Kidney epithelial cell (primary cell): ENCODE measurements at regions not wholly inside any gene's neighbourhood (a gene's known extent, or its start where the extent isn't known, plus 50 kb on each side); places are given as distances from the start of the nearest gene placed in this dataset.

Source experiments
- DNase-seq: peaks from one replicate; pipeline ENCODE4 v3.0.0-alpha.2; 2010; ENCODE audit warnings: low read depth
- H3K27me3 ChIP-seq: 2 replicates; pipeline ENCODE4 v1.6.0; 2011; ENCODE audit warnings: low read length; ENCODE audit not compliant: control insufficient read depth, insufficient read depth
- H3K36me3 ChIP-seq: 2 replicates; pipeline ENCODE4 v1.5.1; 2011; ENCODE audit warnings: low read length; ENCODE audit not compliant: control insufficient read depth, insufficient read depth
- H3K4me3 ChIP-seq: 2 replicates; pipeline ENCODE4 v1.5.1; 2011; ENCODE audit warnings: low read depth, mild to moderate bottlenecking, control low read depth, low read length
- CTCF ChIP-seq: IDR thresholded peaks from 2 replicates; pipeline ENCODE4 v1.5.1; 2011; ENCODE audit warnings: mild to moderate bottlenecking, moderate library complexity, low read length, control low read depth, inconsistent platforms; ENCODE audit not compliant: insufficient read depth, poor library complexity, severe bottlenecking

GRCh38 chr1:164054331-164054730 is 504.7 kb upstream of the PBX1 start:
- TF ChIP-seq CTCF = no peak
- no peak for DNase-seq
- H3K36me3 ChIP-seq = no peaks in the 10 kb centered on the region
- H3K4me3 ChIP-seq = no peak overlapping the region
- H3K27me3 ChIP-seq = no peaks in the 10 kb centered on the region

DNA sequence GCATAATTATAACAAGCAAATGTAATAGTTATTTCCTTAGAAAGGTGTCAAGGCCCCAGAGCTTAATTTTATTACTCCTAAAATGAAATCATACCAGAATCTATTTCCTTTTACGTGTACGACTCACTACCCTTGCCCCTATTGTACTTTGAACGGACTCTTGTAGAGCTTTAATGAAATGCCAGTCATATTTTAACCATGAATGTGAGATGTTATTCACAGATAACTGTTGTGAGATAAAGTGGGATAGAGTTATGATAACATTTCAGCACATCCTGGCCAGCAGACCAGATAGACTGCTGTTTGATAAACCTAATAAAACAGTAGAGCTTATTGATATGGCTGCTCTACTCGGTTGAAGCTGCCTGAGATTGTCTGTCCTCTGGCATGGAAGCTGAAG is 500.8 kb upstream of the PBX1 start:
- TF ChIP-seq CTCF = no peak
- Histone ChIP-seq H3K36me3 (no peaks in the 10 kb centered on the region), H3K27me3 (no peaks in the 10 kb centered on the region), H3K4me3 (no peak overlapping the region)
- no peak for DNase-seq

- Histone ChIP-seq H3K36me3 (no peaks in the 10 kb centered on the region), H3K27me3 (no peaks in the 10 kb centered on the region), H3K4me3 (no peak overlapping the region)
- no peak for DNase-seq
- TF ChIP-seq CTCF = no peak
Measured at GRCh38 chr1:164061528-164061927, 497.5 kb upstream of the PBX1 start.

DNA sequence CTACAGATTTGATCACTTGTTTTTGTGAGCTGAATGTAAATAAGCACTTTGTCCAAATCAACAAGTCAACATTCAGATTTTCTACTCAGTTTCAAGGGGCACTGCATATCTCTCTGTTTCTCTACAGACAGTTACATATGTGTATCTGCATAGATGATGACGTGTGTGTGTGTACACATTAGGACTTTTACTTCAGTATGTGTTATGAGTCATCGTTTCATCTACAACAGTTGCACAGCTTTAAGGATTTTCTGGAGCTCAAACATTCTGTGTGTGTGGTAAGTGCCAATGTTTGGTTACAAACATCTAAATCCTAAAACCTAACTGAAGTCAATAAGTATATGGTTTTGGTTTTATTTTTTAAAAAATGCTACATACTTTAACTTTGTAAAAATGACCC is 494.5 kb upstream of the PBX1 start:
- Histone ChIP-seq H3K4me3 (no peak overlapping the region), H3K36me3 (no peaks in the 10 kb centered on the region), H3K27me3 (no peaks in the 10 kb centered on the region)
- DNase-seq = no peak
- TF ChIP-seq CTCF = no peak

DNA sequence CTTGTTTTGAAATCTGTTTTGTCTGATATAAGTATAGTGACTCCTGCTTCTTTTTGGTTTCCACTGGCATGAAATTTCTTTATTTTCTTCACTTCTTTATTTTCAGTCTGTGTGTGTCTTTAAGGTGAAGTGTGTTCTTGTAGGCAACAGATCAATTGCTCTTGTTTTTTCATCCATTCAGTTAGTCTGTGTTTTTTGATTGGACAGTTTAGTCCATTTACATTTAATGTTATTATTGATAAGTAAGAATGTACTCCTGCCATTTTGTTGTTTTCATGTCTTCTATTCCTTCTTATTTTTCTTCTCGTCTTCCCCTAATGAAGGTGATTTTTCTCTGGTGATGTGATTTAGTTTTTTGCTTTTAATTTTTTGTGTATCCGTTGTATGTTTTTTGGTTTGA is 487.7 kb upstream of the PBX1 start:
- no peak for DNase-seq
- Histone ChIP-seq H3K27me3 (no peaks in the 10 kb centered on the region), H3K36me3 (no peaks in the 10 kb centered on the region), H3K4me3 (no peak overlapping the region)
- no peak for TF ChIP-seq CTCF

DNA sequence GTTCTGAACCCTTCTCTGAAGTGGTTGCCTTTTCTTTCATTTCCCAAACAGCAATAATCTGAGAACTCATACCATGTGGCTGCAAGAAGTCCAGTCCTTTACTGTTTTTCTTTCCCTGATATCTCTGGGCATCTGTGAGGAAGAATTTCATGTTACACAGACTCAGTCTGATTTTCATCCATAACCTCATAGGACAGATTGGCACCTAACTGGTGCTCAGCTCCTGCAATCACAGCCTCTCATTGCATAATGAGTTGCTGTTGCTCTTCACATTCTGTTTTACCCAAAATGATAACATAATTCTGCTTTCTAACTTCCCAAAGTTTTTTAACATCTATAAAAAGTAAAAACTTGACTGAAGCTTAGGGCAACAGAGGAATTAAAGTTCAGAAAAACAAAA is 472.2 kb upstream of the PBX1 start:
- no peaks in the 10 kb centered on the region for H3K27me3 ChIP-seq

More for the DNA sequence above, 472.2 kb upstream of the PBX1 start:
- Histone ChIP-seq H3K4me3 (no peak overlapping the region), H3K36me3 (no peaks in the 10 kb centered on the region)
- DNase-seq = no peak
- TF ChIP-seq CTCF = no peak
